NCI-H774 (cell line): ENCODE measurements at regions not wholly inside any gene's neighbourhood (a gene's known extent, or its start where the extent isn't known, plus 50 kb on each side); places are given as distances from the start of the nearest gene placed in this dataset.

Experiments
- DNase-seq: peaks from one replicate; lab custom pipeline; 2025; lab: John Stamatoyannopoulos, UW

DNA sequence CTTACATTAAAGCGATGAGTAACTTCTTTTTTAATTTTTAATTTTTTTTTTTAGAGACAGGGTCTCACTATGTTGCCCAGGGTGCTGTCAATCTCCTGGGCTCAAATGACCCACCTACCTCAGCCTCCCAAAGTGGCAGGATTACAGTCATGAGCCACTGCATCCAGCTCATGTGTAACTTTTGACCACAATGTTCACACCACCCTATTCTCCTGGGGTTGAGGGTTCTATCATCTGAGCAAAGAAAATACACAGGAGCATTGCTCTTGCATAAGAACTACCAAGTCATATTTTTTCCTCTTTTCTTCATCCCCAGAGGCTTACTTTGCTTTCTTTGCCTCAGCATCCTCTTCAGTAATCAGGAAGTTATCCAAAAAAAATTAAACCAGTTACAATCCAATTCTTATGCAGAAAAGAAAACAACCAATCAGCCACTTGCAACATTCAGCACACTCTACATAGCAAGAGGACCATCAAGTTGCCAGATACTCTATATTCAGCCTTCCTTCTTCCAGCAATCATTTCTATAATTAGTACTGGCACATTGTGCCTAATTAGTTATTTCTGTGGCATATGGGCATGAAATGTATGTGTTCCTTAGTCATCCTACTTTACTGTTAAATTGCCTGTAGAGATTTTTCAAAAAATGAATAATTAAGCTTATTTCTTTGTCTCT is 345.6 kb downstream of the AKAIN1 start:
- DNase-seq, result no peak

DNA sequence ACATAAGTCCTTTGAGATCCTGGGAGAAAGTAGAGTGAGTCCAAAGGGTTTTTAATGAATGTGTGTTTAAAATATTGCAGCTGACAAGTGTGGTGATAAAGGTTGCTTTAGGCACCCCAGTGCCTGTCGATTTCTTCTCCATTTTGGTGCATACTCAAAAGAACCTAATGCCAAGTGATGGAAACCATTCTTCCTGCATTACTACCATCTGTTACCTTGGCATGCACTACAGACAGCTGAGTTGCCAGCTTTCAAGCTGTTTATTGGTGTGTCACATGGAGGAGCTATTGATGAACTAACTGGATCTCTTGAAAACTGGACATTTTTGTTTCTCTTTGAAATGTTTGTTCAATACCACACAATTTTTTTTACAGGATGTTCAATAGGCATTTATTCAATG is 350.0 kb downstream of the AKAIN1 start:
- no peak for DNase-seq

DNA sequence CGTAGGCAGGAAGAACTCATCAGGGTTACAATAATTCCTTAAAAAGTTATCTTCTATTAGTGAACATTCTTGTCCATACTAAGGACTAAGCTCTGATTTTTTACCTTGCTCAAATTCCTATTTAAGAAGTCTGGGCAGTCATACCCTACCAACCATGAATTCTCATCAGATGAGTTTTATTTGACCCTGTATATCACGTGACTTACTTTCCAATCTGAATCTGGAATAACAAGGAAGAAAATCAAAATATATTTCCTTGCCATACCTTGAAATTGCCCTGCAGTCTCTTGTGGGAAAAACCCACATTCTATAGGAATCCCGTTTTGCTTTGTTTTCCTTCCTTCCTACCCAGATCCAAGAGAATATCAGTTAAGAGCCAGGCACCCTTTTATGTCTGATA is 352.7 kb downstream of the AKAIN1 start:
- DNase-seq, result no peak

DNA sequence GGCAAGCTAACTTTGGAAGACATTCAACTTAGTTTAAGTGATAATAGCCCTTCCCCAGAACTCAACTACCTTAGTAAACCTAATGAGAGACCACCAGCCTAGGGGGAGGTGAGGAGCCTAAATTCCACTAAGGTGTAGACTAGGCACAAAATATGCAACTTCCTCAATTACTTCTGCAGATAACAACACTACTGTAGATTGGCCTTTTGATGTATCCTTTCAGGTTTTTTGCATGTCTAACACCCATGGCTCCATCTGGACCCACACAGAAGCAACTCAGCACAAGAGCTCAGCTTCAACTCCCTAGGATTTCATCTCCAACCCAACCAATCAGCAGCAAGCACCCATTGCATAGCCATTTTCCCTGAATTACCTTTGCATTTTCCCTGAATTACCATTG is 353.3 kb downstream of the AKAIN1 start:
- DNase-seq, result no peak

DNA sequence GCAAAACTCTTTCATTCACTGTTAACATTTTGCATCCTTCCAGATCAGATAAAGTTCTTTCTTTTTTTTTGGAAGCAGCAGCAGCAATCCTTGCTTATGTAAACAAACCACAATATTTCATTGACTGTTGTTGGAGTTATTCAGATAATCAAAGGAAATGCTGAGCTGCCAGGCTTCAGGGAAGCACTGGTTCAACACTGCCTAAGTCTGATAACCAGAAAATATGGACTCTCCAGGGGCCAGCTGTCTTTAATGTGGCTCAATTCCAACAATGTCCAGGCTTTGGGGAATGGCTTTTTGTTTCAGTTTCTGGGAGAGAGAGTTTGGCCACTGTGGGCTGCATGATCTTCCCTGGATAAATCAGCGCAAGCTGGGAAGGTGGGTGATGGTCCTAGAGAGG is 354.3 kb downstream of the AKAIN1 start:
- DNase-seq, result no peak

DNA sequence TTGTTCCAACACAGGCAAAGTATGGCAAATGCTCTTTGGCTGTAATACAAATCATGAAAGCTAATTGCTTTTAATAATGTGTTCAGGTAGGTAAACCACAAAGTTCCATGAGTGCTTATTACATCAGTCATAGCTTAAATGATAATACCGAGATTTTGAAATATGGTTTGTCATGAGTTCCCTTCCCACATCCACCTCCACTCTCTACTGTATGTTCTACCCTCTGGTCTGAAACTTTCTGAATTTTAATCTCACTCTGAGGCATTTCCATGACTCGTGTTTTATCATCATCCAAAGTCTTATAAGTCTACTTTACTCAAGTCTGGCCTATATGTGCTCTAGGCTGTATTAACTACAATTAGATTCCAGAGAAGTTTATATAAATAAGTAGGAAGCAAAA is 354.8 kb downstream of the AKAIN1 start:
- no peak for DNase-seq

DNA sequence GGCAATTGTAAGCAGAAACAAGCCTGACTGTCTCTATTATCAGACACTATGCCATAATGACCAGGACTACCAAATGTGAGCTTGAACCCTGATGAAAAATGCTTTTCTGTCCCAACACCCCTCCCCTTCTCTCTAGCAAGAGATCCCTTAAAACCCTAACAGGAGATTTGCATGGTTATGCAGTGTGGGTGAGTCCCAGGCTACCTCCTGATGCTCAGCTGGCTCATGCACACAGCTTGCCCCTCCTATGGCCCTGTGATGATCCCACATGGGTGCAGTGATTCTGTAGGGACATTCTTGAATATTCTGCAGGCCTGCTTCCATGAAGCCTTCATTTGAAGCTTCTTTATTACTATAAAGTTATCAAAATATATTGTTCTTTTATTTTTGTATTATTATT is 357.4 kb downstream of the AKAIN1 start:
- no peak for DNase-seq

DNA sequence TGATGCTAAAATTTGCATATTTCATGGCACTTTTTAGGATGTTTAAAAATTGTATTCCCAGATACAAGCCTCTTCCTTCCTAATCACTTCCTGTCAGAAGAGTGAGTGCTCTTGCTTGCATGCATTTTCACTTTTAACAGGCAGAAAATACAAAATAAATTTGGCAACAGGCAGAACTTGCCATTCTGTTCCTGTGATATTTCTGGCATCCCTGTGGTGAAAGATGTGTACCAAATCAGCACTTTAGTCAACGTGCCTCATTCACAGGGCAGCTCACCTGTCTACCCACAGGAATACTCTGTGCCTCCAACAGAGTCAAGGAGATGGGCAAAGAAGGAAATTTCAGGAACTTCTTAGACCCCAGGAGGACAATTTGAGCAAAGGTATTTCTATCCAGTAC is 360.9 kb downstream of the AKAIN1 start:
- DNase-seq, result no peak

DNA sequence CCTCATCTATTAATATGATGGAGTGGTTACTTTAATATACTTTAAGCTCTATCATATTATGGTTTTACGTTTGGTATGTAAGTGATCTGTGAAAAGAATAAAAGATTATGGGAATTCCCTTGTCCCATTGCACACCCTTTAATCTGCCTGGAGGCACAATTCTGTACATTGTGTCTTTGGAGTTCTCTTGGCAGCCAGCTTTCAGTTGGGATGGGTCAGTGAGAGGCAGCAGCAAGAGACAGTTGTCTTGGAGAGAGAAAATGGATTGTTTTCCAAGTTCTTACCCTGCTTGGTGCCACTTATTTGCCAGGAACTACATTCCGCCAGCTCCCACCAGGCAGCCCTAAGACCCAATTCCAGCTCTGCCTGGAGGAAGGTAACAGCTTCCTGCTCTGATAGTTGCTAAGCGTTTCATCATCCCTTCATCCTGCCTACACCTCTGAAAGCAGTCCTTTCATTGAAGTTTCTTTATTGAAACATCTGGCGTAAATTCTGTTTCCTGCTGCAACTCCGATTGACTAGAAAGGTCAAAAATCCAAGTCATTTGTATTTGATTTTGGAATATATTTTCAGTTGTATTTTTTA is 365.2 kb downstream of the AKAIN1 start:
- no peak for DNase-seq

DNA sequence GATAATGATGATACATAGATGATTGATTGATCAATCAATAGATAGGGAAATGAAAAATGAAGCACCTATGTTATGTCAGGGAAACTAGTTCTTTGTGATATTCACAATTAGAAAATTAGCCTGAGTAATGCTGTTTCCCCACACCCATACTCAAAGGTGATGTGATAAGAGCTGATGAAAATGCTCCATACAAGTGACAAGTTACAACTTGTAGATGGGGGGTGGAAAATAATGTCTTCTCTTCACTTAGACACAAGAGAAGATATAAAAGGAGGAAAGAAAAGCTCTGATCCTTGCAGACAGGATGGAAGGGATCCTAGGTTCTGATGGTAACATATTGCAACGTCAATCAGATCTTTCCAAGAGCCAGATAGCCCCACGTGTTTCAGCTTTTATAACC is 365.9 kb downstream of the AKAIN1 start:
- DNase-seq, result no peak

DNA sequence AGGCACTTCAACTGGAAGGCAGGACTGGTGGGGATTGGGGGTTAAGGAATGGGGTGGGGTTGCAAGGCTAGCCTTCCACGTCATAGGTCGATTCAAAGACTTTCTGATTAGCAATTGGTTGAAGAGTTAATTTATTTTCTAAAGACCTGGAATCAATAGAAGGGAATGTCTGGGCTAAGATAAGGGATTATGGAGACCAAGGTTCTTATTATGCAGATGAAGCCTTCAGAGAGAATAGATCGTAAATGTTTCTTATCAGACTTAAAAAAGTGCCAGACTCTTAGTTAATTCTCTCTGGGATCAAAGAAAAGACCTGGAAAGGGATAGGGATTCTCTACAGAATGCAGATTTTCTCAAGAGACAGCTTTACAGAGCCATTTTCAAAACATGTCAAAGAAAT is 368.0 kb upstream of the DLGAP1 start:
- no peak for DNase-seq

DNA sequence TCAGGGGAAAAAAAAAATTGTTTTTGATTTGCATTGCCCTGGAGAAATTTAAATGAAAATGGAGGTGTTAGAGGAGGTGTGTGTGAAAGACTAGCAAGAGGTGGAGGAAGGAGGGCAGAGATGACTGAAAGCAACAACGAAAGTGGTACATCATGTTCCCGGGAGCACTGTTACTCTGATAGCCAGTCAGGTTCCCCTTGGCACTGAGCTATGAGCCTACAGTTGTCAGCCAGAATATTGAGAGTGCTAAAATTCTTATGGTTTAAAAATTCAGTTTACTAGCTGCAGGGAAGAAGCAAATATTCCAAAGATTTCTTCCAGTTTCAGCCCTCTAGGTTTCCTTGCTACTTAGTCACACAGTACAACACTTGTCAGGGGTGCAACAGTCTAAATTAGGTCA is 366.7 kb upstream of the DLGAP1 start:
- DNase-seq, result no peak

DNA sequence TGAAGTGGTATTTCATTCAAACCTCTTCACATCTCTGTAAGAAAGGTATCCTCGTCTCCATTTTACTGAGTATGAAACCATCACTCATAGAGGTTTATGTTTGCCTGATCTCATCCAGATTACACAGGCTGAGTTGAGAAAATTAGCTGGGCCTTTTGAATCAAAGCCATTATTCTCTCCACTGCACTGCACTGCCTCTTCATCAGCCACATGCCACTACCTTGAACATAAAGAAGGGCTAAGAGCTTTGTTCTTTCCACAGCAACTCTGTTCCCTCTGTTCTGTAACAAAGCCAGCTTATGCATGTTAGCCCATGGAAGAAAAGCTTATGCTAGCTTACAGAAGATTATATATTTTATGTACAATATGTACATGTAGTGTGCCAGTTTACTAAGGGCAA is 362.6 kb upstream of the DLGAP1 start:
- DNase-seq, result no peak

DNA sequence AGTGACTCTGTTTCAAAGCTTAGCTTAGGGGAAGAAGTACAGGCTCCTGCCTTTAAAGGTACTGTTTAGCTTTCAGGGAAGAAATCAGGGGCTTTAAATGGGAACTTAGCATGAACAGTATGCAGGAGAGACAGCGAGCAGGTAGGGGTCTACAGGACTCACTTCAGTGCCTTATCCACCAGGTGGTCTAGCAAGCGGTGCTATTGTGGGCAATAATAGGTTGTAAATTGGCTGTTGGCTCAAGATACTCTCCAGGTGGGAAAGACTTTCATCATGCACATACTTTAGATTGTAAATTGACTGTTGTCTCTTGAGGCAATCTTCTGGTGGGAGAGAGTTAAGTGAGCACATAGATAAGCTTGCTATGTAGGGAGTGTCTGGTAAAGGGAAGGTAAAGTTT is 358.6 kb upstream of the DLGAP1 start:
- no peak for DNase-seq

DNA sequence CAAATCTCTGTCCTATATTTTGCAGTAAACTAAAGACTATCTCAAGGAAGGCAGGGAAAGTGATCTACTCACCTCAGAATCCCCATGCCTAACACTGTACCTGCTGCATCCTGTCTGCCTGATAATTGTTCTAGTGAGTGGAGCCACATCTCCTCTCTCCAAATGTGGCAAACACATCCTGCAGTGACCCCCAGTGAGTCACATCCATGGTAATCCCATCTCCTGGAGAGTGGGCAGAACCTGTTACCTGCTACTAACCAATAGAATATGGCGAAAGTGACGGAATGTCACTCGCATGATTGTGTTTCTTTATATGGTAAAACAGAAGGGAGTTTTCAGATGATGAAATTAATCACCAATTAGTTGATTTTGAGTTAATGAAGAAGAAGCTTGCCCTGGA is 353.8 kb upstream of the DLGAP1 start:
- DNase-seq, result no peak

DNA sequence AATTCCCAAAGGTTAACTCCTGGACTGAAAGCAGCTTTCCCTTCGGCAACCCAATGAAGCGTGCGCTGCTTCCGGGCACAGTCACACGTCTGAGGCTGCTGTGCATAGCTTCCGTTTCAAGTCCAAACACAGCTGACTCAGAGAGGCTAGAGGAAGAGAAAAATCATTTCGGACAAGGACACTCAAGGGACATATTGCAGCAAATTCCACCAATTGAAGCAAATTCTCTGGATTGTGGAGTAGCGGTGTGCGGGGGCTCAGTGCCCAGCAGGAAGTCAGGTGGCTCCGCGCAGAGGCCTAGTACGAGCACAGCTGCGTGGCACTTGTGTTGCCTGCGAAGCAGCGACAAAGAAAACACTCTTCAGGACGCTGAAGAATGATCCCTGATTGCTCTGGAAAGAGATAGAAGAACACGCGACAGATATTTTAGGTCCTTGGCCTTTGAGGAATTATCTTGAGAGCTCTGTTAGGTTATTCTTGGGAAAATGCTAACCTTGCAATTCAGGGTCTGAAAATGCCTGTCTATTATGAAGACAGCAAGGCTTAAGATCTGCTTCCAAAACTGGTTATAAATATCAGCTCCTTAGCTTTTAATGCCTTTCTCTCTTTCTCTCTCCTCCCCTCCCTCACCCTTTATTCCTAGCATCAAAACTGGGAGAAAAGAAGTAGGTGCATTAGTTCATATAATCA is 352.6 kb upstream of the DLGAP1 start:
- no peak for DNase-seq

DNA sequence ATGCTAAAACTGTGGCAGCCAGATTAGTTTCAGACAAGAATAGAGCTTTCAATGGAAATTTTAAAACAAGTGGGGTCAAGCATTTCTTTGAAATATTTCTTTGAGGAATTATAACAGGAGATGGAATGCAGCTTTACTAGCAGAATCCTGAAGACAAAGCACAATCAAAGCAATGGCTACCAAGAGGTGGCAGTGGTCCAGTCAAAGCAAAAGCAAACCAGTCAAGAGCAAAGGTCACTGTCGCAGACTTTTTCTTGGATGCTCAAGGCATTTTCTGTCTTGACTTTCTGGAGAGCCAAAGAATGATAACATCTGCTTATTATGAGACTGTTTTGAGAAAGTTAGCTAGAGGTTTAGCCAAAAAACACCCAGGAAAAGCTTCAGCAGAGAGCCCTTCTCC is 351.2 kb upstream of the DLGAP1 start:
- DNase-seq, result no peak

DNA sequence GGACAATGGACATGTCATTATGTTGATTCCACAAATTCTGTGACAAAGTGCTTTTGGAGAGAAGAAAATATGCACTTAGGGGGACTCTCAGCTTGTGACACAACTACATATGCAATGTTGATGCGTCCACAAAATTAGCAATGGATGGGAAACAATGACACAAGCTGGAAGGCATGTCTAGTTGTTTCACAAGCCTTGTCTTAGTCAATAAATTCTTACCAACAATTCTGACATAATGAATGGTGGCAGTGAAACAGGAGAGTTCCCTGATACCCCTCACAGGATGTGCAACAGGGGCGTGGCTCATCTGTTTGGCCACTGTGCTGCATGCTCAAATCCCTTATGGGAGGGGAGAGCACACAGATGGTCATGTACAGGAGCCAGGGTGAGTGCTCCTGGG is 347.2 kb upstream of the DLGAP1 start:
- DNase-seq, result no peak

DNA sequence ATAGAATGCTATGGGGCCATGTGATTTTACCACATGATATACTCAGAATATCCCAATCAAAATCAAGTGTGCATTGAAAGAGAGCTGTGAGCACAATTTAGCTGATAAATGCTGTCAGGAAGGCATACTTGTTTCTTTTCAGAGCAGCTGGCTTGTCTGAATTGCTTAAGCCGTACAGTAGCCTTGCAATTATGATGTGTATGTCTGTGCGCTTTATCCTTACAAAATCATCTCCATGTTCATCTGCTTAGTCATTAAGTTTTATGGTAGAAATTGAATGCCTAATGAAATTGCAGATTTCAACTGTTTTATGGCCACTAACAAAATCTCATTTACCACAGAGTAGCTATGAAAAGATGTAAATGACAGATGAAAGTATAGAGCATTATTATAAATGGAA is 346.0 kb upstream of the DLGAP1 start:
- no peak for DNase-seq

DNA sequence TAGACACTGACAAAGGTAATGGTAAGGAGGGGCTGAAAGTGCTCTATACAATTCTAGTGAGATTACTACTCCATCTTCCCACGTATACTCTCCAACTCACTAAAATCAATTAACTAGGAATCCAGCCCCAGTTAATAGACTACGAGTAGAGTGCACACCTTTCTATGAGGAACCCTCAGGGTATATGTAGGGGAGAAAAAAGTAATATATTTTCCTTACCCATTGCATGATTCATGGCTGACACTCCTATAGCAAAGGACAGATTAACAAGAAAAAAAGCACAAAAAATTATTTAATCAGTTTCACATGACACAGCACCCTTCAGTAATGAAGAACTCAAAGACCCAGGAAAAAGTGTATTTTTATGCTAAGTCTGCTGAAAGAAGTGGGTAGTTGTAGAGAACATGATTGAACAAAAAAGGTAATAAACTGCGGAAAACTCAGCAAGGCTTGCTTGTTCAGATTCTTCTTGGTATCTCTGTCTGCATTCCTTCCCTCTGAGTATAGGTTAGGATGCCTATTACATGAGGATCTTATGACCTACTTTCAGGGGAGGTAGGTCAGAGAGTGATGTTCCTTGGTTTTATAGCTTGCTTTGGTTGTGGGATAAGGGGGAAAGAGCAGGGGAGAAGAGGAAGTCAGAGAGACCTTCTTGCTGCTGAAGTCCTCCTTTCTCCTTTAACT is 342.0 kb upstream of the DLGAP1 start:
- DNase-seq, result no peak

DNA sequence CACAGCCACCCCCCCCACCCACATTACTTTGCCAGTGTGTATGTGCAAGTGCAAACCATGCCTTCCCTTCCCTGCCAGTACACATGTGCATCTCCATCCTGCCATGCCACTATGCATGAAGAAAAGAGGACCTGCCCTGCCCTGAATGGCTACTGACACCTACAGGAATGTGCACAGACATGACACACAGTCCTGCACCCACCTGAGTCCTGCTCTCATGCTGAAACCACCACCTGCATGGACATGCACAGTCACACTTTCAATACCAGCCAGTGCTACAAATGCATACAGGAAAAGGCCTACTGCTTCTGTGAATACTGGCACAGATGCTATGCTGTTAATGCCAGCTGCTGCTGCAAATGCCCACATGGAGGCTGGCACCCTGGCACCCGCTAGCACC is 334.4 kb upstream of the DLGAP1 start:
- DNase-seq, result no peak

DNA sequence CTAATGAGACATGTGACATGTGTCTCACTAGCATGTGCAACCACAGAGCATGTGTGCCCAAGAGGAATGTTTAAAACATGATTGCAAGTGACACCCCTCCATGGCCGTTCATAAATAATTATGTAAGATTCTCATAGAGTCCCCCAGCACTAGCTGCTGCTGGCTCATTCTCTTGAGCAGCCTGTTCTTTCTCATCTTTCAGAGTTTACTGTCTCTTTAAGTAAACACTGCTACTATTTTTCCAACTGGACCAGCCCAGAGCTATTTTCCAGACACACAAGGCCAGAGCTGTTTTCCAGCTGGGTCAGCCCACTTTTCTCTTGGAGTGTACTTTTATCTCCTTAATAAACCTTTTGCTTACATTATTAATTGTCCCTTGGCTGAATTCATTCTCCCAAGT is 326.8 kb upstream of the DLGAP1 start:
- DNase-seq, result no peak

DNA sequence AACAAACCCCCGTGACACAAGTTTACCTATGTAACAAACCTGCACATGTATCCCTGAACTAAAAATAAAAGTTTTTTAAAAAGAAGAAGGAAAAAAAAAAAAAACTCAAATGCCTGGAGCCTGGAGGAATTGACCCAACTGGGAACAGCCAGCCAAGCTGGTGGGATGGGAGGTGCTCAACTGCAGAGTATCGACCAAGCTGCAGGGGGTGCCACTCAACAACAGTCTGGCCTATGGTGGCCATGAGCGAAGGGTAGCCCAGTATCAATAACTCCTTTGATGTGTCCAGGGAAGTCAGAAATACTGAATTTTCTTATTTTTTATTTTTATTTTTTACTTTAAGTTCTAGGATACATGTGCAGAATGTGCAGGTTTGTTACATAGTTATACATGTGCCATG is 310.3 kb upstream of the DLGAP1 start:
- DNase-seq, result no peak
